NT2/D1 (cell line): ENCODE measurements at regions not wholly inside any gene's neighbourhood (a gene's known extent, or its start where the extent isn't known, plus 50 kb on each side); places are given as distances from the start of the nearest gene placed in this dataset.

Source experiments
- DNase-seq: peaks from one replicate; pipeline ENCODE4 v3.0.0-alpha.2; 2011; ENCODE audit warnings: low read depth, low spot score
- H3K27me3 ChIP-seq: 2 replicates; pipeline ENCODE4 v1.6.0; 2011; ENCODE audit warnings: mild to moderate bottlenecking; ENCODE audit not compliant: insufficient read length, insufficient read depth
- H3K36me3 ChIP-seq: 2 replicates; pipeline ENCODE4 v1.6.1; 2011; ENCODE audit warnings: mild to moderate bottlenecking, low read length, mixed read lengths; ENCODE audit not compliant: insufficient read depth, insufficient read length
- H3K4me1 ChIP-seq: 2 replicates; pipeline ENCODE4 v1.5.1; 2011; ENCODE audit not compliant: insufficient read depth, insufficient read length
- H3K4me3 ChIP-seq: 2 replicates; pipeline ENCODE4 v1.5.1; 2011; ENCODE audit warnings: low read depth; ENCODE audit not compliant: insufficient read length
- H3K9ac ChIP-seq: 2 replicates; pipeline ENCODE4 v1.6.0; 2011; ENCODE audit warnings: low read depth; ENCODE audit not compliant: insufficient read length
- H3K9me3 ChIP-seq: 2 replicates; pipeline ENCODE4 v1.5.1; 2011; ENCODE audit warnings: mild to moderate bottlenecking, low read length; ENCODE audit not compliant: insufficient read depth
- SUZ12 ChIP-seq: IDR thresholded peaks from 2 replicates; pipeline ENCODE4 v1.6.1; 2011; ENCODE audit not compliant: insufficient read length, insufficient read depth; ENCODE audit errors: extremely low read depth
- YY1 ChIP-seq: IDR thresholded peaks from 2 replicates; pipeline ENCODE4 v1.6.1; 2011; ENCODE audit not compliant: insufficient read length, insufficient read depth
- ZNF274 ChIP-seq: IDR thresholded peaks from 2 replicates; pipeline ENCODE4 v1.6.1; 2011; ENCODE audit warnings: mild to moderate bottlenecking, low read depth, low read length

DNA sequence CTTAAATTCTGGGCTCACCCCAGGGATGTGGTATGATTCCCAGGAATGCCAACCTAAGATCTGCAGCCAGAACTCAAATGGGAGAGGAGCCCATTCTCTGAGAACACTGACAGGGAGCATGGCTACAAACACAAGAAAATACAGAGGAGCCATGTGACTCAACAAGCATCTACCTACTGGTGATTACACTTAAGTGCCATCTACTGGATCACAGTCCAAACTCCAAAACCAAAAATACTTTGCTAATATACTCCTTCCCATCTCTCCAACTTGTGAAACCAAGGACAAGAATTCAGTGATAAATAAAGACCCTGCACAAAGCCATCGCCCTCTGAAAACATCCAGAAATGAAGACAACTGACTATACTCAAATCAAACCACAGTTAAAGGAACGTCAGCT is 116.9 kb downstream of the NR4A2 start:
- no peak overlapping the region for H3K4me3 ChIP-seq
- no peaks in the 10 kb centered on the region for H3K9me3 ChIP-seq
- no peak overlapping the region for H3K9ac ChIP-seq
- H3K4me1 ChIP-seq = no peaks in the 10 kb centered on the region
- TF ChIP-seq ZNF274 (no peak), YY1 (no peak), SUZ12 (no peak)
- no peak for DNase-seq
- no peaks in the 10 kb centered on the region for H3K36me3 ChIP-seq
- H3K27me3 ChIP-seq = no peaks in the 10 kb centered on the region

DNA sequence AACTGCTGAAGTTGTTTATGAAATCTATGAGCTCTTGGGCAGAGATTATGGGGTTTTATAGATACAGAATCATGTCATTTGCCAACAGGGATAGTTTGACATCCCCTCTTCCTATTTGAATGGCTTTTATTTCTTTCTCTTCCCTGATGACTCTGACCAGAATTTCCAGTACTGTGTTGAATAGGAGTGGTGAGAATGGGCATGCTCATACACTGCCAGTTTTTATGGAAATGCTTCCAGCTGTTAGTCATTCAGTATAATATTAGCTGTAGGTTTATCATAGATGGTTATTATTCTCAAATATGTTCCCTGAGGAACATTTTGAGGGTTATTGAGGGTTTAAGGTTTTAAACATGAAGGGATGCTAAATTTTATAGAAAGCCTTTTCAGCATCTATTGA is 121.2 kb downstream of the NR4A2 start:
- Histone ChIP-seq H3K4me1 (no peaks in the 10 kb centered on the region), H3K9me3 (no peaks in the 10 kb centered on the region), H3K27me3 (no peaks in the 10 kb centered on the region), H3K4me3 (no peak overlapping the region), H3K36me3 (no peaks in the 10 kb centered on the region), H3K9ac (no peak overlapping the region)
- no peak for DNase-seq
- TF ChIP-seq ZNF274 = no peak
- TF ChIP-seq YY1 = no peak
- no peak for TF ChIP-seq SUZ12

DNA sequence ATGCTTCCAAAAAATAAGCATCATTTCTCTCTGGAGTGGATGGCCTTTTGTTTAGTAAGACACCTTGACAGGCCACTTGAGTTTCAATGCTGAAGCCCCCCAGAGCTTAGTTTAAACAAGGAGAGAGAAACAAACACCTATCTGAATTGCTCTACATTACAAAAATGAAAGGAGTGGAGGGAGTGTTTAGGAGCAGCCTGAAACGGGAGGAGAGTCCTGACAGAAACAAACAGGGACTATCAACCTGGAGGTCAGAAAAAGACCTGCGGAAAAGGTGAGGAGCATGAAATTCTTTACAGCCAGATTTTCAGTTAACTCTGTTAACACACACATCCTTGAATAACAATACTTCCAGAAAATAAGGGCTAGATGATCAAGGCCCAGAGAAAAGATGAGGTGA is 126.2 kb downstream of the NR4A2 start:
- no peaks in the 10 kb centered on the region for H3K36me3 ChIP-seq
- no peaks in the 10 kb centered on the region for H3K27me3 ChIP-seq
- no peak overlapping the region for H3K9ac ChIP-seq
- no peak for TF ChIP-seq ZNF274
- no peak for TF ChIP-seq SUZ12
- no peak for TF ChIP-seq YY1
- peak; percentile 1 for DNase-seq
- no peak overlapping the region for H3K4me3 ChIP-seq
- H3K9me3 ChIP-seq = no peaks in the 10 kb centered on the region
- no peaks in the 10 kb centered on the region for H3K4me1 ChIP-seq

DNA sequence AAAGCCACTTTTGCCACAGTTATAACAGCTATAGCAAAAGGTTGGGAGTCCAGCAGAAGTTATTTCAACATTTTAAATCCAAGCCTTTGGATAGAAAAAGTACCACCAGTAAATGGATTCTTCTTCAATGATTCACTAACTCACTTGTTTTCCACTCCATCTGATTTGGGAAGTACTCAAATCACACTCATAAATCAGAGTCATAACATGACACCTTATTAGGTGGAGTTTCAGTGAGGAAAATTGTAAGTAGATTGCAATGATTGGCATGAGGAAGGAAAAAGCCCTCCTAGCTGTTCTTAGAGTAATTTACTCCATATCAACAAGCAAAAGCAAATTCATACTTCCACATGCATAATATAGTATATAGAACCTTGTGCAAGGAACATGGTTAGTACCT is 132.9 kb downstream of the NR4A2 start:
- Histone ChIP-seq H3K9me3 (no peaks in the 10 kb centered on the region), H3K4me3 (no peak overlapping the region), H3K4me1 (no peaks in the 10 kb centered on the region), H3K9ac (no peak overlapping the region), H3K36me3 (no peaks in the 10 kb centered on the region), H3K27me3 (no peaks in the 10 kb centered on the region)
- DNase-seq = no peak
- TF ChIP-seq ZNF274 = no peak

DNA sequence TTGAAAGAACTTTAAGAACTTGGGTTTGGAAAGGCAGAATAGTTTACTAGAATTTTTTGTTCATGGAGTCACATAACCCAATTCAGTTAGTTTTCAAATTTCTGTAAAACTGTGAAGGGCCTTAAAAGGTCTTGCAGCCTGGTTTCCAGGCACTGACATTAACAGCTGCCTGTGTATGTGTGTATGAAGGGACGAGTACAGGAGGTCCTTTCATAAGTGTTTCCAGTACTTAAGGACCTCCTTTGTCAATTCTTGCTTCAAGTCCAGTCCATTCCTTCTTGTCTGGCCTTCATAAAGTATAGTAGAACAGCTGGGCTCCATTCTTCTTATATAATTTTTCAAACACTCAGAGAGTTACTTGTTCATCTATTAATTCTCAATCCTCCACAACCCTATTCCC is 136.5 kb downstream of the NR4A2 start:
- H3K9ac ChIP-seq = no peak overlapping the region
- no peak for TF ChIP-seq ZNF274
- no peak for TF ChIP-seq SUZ12
- no peaks in the 10 kb centered on the region for H3K9me3 ChIP-seq
- no peaks in the 10 kb centered on the region for H3K36me3 ChIP-seq
- H3K4me3 ChIP-seq = no peak overlapping the region
- H3K27me3 ChIP-seq = no peaks in the 10 kb centered on the region
- DNase-seq = no peak
- H3K4me1 ChIP-seq = no peaks in the 10 kb centered on the region

DNA sequence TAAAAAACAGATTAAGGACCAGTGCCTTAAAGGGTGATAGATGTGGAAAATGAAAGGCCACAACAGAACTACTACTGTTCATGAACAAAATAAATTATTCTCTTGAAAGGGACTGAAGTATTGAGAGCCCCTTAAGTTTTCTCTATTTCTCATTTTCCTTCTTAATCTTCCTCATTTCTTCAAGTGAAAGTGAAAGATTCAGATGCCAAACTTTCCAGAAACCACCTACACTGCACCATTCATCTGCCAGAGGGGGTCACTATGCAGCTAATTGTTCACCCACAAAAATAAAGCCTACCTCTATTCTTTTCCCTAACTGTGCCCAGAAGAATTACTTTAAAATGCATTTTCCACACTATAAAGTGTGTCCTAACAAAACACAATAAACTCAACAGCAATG is 140.1 kb downstream of the NR4A2 start:
- DNase-seq = no peak
- Histone ChIP-seq H3K27me3 (no peaks in the 10 kb centered on the region), H3K36me3 (no peaks in the 10 kb centered on the region), H3K9ac (no peak overlapping the region), H3K4me3 (no peak overlapping the region), H3K9me3 (no peaks in the 10 kb centered on the region), H3K4me1 (no peaks in the 10 kb centered on the region)
- TF ChIP-seq SUZ12 = no peak
- no peak for TF ChIP-seq ZNF274
- no peak for TF ChIP-seq YY1

DNA sequence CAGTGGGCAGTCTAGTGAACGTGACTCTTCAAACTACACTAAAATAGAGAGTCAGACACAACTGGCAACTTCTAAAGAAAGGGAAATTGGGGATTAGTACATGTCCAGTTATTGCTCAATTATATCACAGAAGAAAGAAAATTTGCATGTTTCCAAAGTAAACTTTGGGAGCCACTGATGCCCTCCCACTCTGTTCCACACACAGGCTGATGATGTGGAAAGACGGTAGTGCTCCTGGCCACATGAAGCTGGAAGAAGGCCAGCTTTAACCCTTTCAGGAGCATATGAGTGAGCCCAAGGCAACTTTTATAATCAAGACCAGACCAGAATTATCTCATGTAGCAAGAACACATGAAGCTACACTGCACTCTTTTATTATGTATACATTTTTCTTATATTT is 141.0 kb downstream of the NR4A2 start:
- Histone ChIP-seq H3K9ac (no peak overlapping the region), H3K4me1 (no peaks in the 10 kb centered on the region), H3K36me3 (no peaks in the 10 kb centered on the region), H3K27me3 (no peaks in the 10 kb centered on the region), H3K4me3 (no peak overlapping the region), H3K9me3 (no peaks in the 10 kb centered on the region)
- TF ChIP-seq ZNF274 = no peak
- TF ChIP-seq SUZ12 = no peak
- TF ChIP-seq YY1 = no peak
- DNase-seq = no peak

DNA sequence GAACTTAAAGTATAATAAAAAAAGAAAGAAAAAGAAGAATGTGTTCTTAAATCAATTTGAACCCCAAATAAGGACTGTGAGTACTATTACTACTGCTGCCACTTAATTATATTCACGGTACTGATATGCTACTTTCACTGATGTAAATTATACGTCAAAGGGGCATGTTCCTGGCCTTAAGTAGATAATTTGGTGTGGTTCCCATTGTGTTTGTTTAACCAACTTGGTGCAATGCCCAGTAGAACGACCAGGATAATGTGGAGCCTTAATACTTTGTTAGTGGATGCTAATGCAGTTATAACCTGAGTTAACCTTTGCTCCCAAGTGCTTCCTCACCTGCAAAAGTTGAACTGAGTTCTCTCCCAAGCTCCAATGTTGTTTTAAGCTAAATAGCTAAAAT is 142.0 kb downstream of the NR4A2 start:
- no peaks in the 10 kb centered on the region for H3K27me3 ChIP-seq
- TF ChIP-seq SUZ12 (no peak), YY1 (no peak), ZNF274 (no peak)
- H3K36me3 ChIP-seq = no peaks in the 10 kb centered on the region
- H3K4me3 ChIP-seq = no peak overlapping the region
- H3K4me1 ChIP-seq = no peaks in the 10 kb centered on the region
- no peak for DNase-seq
- H3K9me3 ChIP-seq = no peaks in the 10 kb centered on the region
- no peak overlapping the region for H3K9ac ChIP-seq
